Glutamatergic neuron (in vitro differentiated cells): ENCODE measurements at regions not wholly inside any gene's neighbourhood (a gene's known extent, or its start where the extent isn't known, plus 50 kb on each side); places are given as distances from the start of the nearest gene placed in this dataset.

Source experiments
- DNase-seq: peaks from one replicate; pipeline ENCODE4 v3.0.0; 2022
- H3K27ac Mint-ChIP-seq: one replicate; pipeline ENCODE4 v1.8.0; 2020; ENCODE audit warnings: mild to moderate bottlenecking, mixed read lengths, inconsistent platforms; ENCODE audit not compliant: unreplicated experiment
- H3K27me3 Mint-ChIP-seq: one replicate; pipeline ENCODE4 v1.8.0; 2020; ENCODE audit warnings: mild to moderate bottlenecking, moderate library complexity, mixed read lengths, inconsistent platforms; ENCODE audit not compliant: unreplicated experiment
- H3K36me3 Mint-ChIP-seq: one replicate; pipeline ENCODE4 v1.8.0; 2020; ENCODE audit warnings: mild to moderate bottlenecking, mixed read lengths, inconsistent platforms; ENCODE audit not compliant: unreplicated experiment
- H3K4me1 Mint-ChIP-seq: one replicate; pipeline ENCODE4 v1.8.0; 2020; ENCODE audit warnings: mild to moderate bottlenecking, low read depth, mixed read lengths, inconsistent platforms; ENCODE audit not compliant: unreplicated experiment
- H3K4me3 Mint-ChIP-seq: one replicate; pipeline ENCODE4 v1.8.0; 2020; ENCODE audit warnings: mild to moderate bottlenecking, mixed read lengths, inconsistent platforms; ENCODE audit not compliant: unreplicated experiment
- H3K9me3 Mint-ChIP-seq: one replicate; pipeline ENCODE4 v1.8.0; 2020; ENCODE audit warnings: mild to moderate bottlenecking, moderate library complexity, mixed read lengths, inconsistent platforms; ENCODE audit not compliant: unreplicated experiment
- TF ChIP-seq, protein P1 (sequence below): fragments of 200-600 bp; sonication (generic); IDR thresholded peaks from one replicate; pipeline ENCODE4 v1.5.0; 2021; ENCODE audit not compliant: partially characterized antibody, unreplicated experiment

DNA sequence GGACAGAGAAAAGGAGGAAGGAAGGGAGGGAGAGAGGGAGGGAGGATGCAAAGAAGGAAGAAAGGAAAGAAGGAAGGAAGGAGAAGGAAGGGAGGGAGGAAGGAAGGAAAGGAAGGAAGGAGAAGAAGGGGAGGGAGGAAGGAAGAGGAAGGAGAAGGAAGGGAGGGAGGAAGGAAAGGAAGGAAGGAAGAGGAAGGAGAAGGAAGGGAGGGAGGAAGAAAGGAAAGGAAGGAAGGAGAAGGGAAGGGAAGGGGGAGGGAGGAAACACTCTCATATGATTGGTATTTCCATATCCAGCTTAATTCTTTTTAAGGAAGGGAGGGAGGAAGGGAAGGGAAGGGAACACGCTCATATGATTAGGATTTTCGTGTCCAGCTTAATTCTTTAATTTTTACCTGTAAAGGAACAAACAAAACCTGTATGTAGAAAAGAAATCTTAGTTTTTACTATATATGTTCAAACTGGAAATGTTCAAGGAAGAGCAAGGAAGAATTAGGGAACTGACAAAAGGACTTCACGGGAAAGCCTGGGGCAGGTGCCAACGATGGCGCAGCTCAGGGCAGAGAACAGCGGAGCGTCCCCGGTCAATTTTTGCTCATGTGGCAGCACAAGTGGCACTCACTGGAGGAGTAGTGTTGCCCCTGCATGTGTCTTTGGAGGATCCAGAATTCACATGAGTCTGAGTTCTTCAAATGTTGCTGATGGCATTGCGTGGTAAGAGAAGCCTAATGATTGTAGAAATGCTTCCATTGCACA, 228.6 kb downstream of the ZNF516 start:
- H3K9me3 Mint-ChIP-seq, result no peaks in the 10 kb centered on the region
- no peaks in the 10 kb centered on the region for H3K36me3 Mint-ChIP-seq
- H3K27ac Mint-ChIP-seq, result no peak overlapping the region
- no peak overlapping the region for H3K4me3 Mint-ChIP-seq
- peaks cover 7% of the 10 kb centered on the region for H3K27me3 Mint-ChIP-seq
- TF ChIP-seq, protein P1, sequence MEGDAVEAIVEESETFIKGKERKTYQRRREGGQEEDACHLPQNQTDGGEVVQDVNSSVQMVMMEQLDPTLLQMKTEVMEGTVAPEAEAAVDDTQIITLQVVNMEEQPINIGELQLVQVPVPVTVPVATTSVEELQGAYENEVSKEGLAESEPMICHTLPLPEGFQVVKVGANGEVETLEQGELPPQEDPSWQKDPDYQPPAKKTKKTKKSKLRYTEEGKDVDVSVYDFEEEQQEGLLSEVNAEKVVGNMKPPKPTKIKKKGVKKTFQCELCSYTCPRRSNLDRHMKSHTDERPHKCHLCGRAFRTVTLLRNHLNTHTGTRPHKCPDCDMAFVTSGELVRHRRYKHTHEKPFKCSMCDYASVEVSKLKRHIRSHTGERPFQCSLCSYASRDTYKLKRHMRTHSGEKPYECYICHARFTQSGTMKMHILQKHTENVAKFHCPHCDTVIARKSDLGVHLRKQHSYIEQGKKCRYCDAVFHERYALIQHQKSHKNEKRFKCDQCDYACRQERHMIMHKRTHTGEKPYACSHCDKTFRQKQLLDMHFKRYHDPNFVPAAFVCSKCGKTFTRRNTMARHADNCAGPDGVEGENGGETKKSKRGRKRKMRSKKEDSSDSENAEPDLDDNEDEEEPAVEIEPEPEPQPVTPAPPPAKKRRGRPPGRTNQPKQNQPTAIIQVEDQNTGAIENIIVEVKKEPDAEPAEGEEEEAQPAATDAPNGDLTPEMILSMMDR, result no peak
- DNase-seq, result no peak
- H3K4me1 Mint-ChIP-seq, result peaks cover 7% of the 10 kb centered on the region

DNA sequence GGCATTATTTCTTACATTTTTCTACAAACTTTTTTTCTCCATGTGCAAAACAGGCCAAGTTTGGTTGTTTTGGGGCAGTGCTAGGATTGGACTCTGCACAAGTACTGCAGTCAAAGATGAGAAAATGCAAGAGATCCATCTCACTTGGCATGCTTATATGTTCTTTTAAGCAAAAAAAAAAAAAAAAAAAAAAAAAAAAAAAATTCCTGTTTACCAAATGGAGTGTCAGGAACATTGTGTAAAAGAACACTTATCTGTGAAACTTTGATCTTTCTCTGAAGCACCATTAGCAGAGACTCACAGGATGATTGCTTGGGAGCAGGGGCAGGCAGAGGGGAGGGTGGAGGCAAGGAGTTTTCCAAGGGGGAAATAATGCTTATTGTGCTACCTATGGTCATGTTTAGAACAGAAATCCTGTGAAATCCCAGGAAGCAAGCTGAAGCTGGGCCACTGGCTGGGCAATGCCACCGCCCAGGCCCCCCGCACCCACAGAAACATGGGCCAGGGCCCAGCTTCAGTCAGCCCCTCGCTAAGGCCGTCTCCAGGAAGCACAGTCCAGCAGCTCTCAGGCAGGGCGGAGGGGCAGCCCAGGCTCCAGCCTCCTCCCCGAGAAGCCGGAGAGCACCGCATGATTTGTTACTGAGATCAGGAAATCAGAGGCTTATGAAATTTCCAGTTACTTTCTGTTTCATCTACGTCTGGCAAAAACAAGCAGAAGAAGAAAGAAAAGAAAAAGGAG, 229.4 kb downstream of the ZNF516 start:
- no peak for DNase-seq
- TF ChIP-seq, protein P1, result no peak
- Mint-ChIP-seq H3K36me3 (no peaks in the 10 kb centered on the region), H3K9me3 (no peaks in the 10 kb centered on the region), H3K27me3 (peaks cover 4% of the 10 kb centered on the region), H3K4me3 (no peak overlapping the region), H3K27ac (no peak overlapping the region), H3K4me1 (peaks cover 13% of the 10 kb centered on the region)

DNA sequence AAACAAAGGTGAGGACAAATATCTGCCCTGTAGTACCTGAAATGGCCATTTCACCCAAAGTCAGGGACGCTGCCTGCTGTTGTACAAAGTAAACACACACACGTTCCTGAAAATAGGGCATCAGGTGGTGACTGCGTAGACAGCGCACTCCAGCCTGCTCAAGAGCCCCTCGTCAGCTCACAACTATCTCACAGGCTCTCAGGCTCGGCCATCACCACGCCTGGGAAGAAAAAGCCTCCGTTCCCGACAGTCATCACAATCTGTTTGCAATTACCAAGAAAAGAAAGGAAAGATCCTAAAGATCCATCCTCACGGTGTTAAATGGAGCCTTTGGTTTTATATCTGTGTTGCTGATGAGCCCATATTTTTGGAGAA, 230.2 kb downstream of the ZNF516 start:
- no peaks in the 10 kb centered on the region for H3K9me3 Mint-ChIP-seq
- peaks cover 13% of the 10 kb centered on the region for H3K4me1 Mint-ChIP-seq
- no peaks in the 10 kb centered on the region for H3K36me3 Mint-ChIP-seq
- peaks cover 2% of the 10 kb centered on the region for H3K27me3 Mint-ChIP-seq
- no peak overlapping the region for H3K27ac Mint-ChIP-seq
- TF ChIP-seq, protein P1, result no peak
- H3K4me3 Mint-ChIP-seq, result no peak overlapping the region
- no peak for DNase-seq

DNA sequence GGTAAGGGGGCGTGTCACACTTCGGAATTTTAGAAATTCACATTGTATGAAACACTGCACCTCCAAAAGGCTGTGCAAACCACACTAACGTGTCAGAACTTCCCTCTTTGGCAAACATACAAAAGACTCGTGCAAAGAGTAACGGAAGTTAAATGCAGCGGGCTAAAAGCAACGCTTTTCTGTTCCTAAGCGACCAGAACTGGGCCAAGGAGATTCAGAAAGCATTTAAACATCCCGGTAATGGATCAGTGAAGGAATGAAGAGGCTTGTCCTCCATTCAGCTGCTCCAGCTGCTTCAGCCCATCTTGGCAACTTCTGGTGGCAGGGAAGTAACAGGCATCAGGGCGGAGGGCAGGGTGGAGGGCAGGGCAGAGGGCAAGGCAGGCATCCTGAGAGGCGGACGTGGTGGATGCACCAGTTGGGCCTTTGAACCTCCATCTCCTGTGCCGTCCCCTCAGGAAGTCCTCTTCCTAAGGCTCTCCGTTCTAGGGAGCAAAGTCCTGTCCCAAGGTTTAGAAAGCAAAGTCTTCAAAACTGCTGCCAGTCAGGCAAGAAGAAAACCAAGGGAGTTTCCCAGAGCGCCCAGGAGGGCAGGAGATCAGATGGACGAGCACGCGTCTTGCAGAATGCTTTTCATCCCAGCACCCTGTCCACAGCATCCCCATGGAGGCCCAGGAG, 230.7 kb downstream of the ZNF516 start:
- no peaks in the 10 kb centered on the region for H3K9me3 Mint-ChIP-seq
- H3K27ac Mint-ChIP-seq, result no peak overlapping the region
- TF ChIP-seq, protein P1, result no peak
- no peaks in the 10 kb centered on the region for H3K36me3 Mint-ChIP-seq
- H3K27me3 Mint-ChIP-seq, result peaks cover 2% of the 10 kb centered on the region
- DNase-seq, result no peak
- H3K4me3 Mint-ChIP-seq, result no peak overlapping the region
- peaks cover 14% of the 10 kb centered on the region for H3K4me1 Mint-ChIP-seq
